ENCODE measurements at regions not wholly inside any gene's neighbourhood (a gene's known extent, or its start where the extent isn't known, plus 50 kb on each side); places are given as distances from the start of the nearest gene placed in this dataset.
"Not testable (repeated sequence)": the region's sequence is repeated elsewhere in the genome, so short reads cannot be mapped to it uniquely, and the experiment has no call there.

DNA sequence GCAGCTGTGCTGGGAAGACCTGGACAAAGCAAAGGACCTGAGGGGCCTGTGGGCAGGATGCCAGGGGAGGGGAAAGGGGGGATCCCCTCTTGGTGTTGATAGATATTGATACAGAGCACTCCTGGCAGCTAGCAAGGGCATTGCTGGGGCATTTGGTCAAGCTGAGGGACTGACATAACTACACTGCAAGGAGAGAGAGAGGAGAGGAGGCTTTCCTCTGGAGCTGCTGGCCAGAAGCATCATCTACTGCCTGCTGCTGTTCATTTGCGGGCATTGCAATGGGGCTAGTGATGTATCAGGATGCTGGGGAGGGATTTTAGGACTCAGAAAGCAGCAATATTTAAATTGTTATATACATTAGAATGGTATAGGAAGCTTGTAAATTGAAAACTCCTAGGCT lies 142.0 kb downstream of the ZNF648 start:
- TF ChIP-seq GATA1 (IDR thresholded peaks at IDR 0.05; ENCODE audit: low read depth, low read length), result no peak
- no peak for TF ChIP-seq POLR2A (IDR thresholded peaks at IDR 0.05; ENCODE audit: low read length)
- DNase-seq, result no peak

GRCh38 chr1:181918880-181919525 lies 142.5 kb downstream of the ZNF648 start:
- no peak for DNase-seq

GRCh38 chr1:181911715-181912114 lies 149.8 kb downstream of the ZNF648 start:
- TF ChIP-seq GATA1 (IDR thresholded peaks at IDR 0.05; ENCODE audit: low read depth, low read length), result no peak
- no peak for TF ChIP-seq POLR2A (IDR thresholded peaks at IDR 0.05; ENCODE audit: low read length)
- DNase-seq, result no peak

More at GRCh38 chr1:181918880-181919525, 142.5 kb downstream of the ZNF648 start:
- TF ChIP-seq GATA1 (IDR thresholded peaks at IDR 0.05; ENCODE audit: low read depth, low read length), result no peak
- no peak for TF ChIP-seq POLR2A (IDR thresholded peaks at IDR 0.05; ENCODE audit: low read length)

- no peak for TF ChIP-seq POLR2A (IDR thresholded peaks at IDR 0.05; ENCODE audit: low read length)
- no peak for TF ChIP-seq GATA1 (IDR thresholded peaks at IDR 0.05; ENCODE audit: low read depth, low read length)
- peak in 1 of 2 experiments; percentile 11 for DNase-seq
These were observed 150.6 kb downstream of the ZNF648 start for GRCh38 chr1:181910905-181911304.

GRCh38 chr1:181909010-181909409 lies 152.5 kb downstream of the ZNF648 start:
- no peak for DNase-seq
- TF ChIP-seq POLR2A (IDR thresholded peaks at IDR 0.05; ENCODE audit: low read length) (no peak), GATA1 (IDR thresholded peaks at IDR 0.05; ENCODE audit: low read depth, low read length) (no peak)

DNA sequence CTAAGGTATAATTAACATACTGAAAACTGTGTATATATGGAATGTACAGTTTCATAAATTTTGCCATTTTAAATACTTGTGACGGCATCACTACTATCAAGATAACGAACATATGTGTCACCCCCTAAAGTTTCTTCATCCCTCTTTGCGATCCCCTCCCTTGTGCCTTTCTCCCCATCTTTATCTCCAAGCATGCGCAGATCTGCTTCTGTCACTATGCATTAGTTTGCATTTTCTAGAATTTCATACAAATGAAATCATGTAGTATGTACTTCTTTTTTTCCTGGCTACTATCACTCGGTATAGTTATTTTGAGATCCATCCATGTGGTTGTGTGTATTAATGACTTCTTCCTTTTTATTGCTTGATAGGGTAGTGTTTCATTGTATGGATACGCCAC lies 154.9 kb downstream of the ZNF648 start:
- TF ChIP-seq POLR2A (IDR thresholded peaks at IDR 0.05; ENCODE audit: low read length), result no peak
- TF ChIP-seq GATA1 (IDR thresholded peaks at IDR 0.05; ENCODE audit: low read depth, low read length), result no peak
- DNase-seq, result peak; percentile 6 to 29

- peak; percentile 20 to 25 for DNase-seq
- TF ChIP-seq GATA1 (IDR thresholded peaks at IDR 0.05; ENCODE audit: low read depth, low read length), result no peak
- TF ChIP-seq POLR2A (IDR thresholded peaks at IDR 0.05; ENCODE audit: low read length), result no peak
These were observed 155.4 kb downstream of the ZNF648 start for GRCh38 chr1:181905944-181906597.

DNA sequence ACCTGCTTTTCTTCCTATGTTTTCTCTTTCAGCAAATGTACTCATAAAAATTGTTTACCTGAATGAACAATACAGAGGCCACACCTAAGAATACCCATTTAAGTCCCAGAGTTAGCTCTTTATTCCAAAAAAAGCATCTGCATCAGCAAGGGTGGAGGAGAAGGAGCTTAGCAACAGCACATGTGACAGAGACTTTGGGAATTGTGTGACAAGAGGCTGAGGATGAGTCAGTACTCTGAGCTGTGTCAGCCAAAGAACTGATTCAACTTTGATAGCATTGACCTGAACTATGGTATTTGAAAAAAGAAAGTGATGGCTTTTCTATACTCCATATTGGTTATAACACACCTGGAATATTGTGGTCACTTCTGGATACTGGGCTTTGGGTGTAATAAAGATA lies 162.7 kb downstream of the ZNF648 start:
- no peak for DNase-seq
- no peak for TF ChIP-seq GATA1 (IDR thresholded peaks at IDR 0.05; ENCODE audit: low read depth, low read length)
- no peak for TF ChIP-seq POLR2A (IDR thresholded peaks at IDR 0.05; ENCODE audit: low read length)

DNA sequence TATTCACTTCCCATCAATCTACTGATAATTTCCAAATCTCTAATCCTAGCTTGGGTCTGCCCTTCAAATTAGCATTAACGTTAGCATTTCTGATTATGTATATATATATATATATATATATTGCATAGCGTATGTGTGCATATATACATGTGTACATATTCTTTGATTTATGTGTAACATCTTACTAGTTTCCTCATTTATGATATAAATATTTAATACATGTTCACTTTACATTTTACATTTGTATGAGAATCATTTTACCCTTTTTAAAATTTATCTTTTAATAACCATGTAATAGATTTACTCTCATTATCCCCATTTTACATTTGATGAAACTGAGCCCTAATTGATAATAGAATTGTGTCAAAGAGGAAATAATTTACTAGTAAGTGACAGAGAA lies 164.7 kb downstream of the ZNF648 start:
- no peak for TF ChIP-seq GATA1 (IDR thresholded peaks at IDR 0.05; ENCODE audit: low read depth, low read length)
- TF ChIP-seq POLR2A (IDR thresholded peaks at IDR 0.05; ENCODE audit: low read length), result no peak
- DNase-seq, result no peak

- TF ChIP-seq POLR2A (IDR thresholded peaks at IDR 0.05; ENCODE audit: low read length), result no peak
- TF ChIP-seq GATA1 (IDR thresholded peaks at IDR 0.05; ENCODE audit: low read depth, low read length), result no peak
These were observed 167.1 kb downstream of the ZNF648 start for GRCh38 chr1:181894439-181894859.

DNA sequence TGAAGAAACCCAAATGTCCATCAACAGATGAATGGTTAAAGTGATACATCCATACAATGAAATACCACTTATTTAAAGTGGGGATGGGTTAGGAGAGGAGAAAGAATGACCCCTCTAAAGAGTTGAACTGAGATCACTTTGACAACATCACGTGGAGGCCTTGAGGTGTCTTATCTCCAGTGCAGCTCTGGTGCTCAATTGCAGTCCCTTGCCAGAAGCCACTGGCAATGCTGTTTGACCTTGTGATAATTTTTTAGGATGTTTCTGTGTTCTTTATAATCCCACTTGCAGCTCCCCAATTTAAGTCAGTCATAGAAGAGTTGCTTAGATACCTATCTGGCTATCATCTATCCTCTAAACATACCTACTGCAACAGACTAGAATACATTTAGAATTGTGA lies 167.6 kb downstream of the ZNF648 start:
- DNase-seq, result no peak
- TF ChIP-seq POLR2A (IDR thresholded peaks at IDR 0.05; ENCODE audit: low read length) (no peak), GATA1 (IDR thresholded peaks at IDR 0.05; ENCODE audit: low read depth, low read length) (no peak)

More at GRCh38 chr1:181894439-181894859, 167.1 kb downstream of the ZNF648 start:
- DNase-seq, result no peak

- not testable (repeated sequence) for DNase-seq
These were observed 168.4 kb downstream of the ZNF648 start for GRCh38 chr1:181893150-181893549.

GRCh38 chr1:181872562-181872961 lies 188.9 kb downstream of the ZNF648 start:
- no peak for TF ChIP-seq POLR2A (IDR thresholded peaks at IDR 0.05; ENCODE audit: low read length)
- no peak for TF ChIP-seq GATA1 (IDR thresholded peaks at IDR 0.05; ENCODE audit: low read depth, low read length)
- DNase-seq, result no peak

DNA sequence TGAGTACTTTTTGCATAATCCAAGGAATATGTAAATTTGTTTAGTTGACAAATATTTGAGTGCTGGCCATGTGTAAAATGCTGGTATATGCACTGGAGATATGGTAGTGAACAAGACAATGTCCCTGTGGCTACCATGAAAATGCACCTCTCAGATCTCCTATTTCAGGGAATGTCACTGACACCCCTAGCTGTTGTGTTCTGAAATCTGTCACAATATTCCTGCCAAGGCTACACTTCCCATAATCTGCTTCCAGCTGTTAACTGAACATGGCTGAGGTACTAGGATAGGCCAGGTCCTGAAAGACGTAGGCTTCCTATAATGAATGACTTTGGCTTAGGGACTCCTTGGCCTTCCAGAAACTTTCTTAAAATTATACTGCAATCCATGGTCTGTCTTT lies 197.8 kb downstream of the ZNF648 start:
- no peak for DNase-seq
- no peak for TF ChIP-seq GATA1 (IDR thresholded peaks at IDR 0.05; ENCODE audit: low read depth, low read length)
- TF ChIP-seq POLR2A (IDR thresholded peaks at IDR 0.05; ENCODE audit: low read length), result no peak

DNA sequence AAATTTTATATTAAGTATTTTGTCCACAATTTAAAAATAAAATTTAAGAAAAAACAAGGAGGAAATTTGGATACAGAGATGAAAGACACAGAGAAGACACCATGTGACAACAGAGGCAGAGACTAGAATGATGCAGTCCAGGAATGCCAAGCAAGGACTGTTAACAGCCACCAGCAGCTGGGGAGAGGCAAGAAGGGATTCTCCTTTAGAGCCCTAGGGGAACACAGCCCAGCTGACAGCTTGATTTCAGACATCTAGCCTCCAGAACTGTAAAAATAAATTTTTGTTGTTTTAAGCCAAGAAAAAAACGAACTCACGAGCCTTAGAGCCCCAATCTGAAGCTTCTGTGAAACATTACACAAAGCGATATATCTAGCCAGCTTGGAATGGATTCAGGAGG lies 198.5 kb downstream of the ZNF648 start:
- TF ChIP-seq GATA1 (IDR thresholded peaks at IDR 0.05; ENCODE audit: low read depth, low read length) (no peak), POLR2A (IDR thresholded peaks at IDR 0.05; ENCODE audit: low read length) (no peak)
- DNase-seq, result no peak

Data from erythroblast (primary cell).